BE2C (cell line): ENCODE measurements at regions not wholly inside any gene's neighbourhood (a gene's known extent, or its start where the extent isn't known, plus 50 kb on each side); places are given as distances from the start of the nearest gene placed in this dataset.

Experiments used
- DNase-seq: peaks from one replicate; pipeline ENCODE4 v3.0.0-alpha.2; 2020
- H3K27me3 ChIP-seq: fragments of 250-450 bp; sonication (Bioruptor Pico); 2 replicates; pipeline ENCODE4 v1.5.1; 2020; ENCODE audit warnings: mild to moderate bottlenecking
- H3K36me3 ChIP-seq: fragments of 250-450 bp; sonication (Bioruptor Pico); 2 replicates; pipeline ENCODE4 v1.5.1; 2020; ENCODE audit warnings: mild to moderate bottlenecking
- H3K4me1 ChIP-seq: fragments of 250-450 bp; sonication (Bioruptor Pico); 2 replicates; pipeline ENCODE4 v1.5.1; 2020
- H3K4me3 ChIP-seq: 2 replicates; pipeline ENCODE4 v1.5.1; 2011; ENCODE audit warnings: low read depth, low read length
- H3K9me3 ChIP-seq: fragments of 250-450 bp; sonication (Bioruptor Pico); 2 replicates; pipeline ENCODE4 v1.5.1; 2020
- TF ChIP-seq, protein P1 (sequence below): IDR thresholded peaks from 2 replicates; pipeline ENCODE4 v1.5.1; 2012; ENCODE audit warnings: mild to moderate bottlenecking, low read depth, low read length

DNA sequence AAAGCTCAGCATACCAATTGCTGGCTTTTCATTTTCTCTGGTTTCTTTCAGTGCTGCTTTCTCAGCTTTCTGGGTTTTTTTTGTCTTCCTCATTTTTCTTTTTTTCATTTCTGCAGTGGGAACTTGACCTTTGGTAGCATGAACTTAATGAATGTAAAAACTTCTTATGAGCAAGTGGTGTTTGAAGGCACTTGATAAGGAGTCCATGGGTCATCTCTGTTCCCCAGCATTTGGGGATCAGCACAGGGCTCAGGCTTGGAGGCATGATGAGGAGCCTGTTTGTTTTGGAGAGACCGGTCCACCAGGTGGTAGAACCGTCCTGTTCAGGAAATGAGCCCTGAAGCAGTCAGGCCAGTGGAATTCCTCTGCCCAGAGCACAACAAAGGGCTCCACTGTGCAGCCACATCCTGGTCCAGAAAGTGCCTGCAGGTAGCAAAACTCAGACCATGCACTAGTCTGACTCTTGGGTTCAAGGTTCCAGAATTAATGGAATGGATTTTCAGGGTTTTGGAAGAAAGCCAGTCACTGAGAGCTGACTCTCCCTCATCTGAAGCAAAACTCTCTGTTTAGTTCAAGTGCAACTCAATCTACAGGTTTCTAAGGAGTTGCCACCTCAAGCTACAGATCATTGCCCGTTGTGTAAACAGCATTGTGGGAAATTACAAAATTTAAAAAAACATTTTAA, 52.3 kb upstream of the ADGRF1 start:
- H3K4me3 ChIP-seq = no peak overlapping the region
- TF ChIP-seq, protein P1, sequence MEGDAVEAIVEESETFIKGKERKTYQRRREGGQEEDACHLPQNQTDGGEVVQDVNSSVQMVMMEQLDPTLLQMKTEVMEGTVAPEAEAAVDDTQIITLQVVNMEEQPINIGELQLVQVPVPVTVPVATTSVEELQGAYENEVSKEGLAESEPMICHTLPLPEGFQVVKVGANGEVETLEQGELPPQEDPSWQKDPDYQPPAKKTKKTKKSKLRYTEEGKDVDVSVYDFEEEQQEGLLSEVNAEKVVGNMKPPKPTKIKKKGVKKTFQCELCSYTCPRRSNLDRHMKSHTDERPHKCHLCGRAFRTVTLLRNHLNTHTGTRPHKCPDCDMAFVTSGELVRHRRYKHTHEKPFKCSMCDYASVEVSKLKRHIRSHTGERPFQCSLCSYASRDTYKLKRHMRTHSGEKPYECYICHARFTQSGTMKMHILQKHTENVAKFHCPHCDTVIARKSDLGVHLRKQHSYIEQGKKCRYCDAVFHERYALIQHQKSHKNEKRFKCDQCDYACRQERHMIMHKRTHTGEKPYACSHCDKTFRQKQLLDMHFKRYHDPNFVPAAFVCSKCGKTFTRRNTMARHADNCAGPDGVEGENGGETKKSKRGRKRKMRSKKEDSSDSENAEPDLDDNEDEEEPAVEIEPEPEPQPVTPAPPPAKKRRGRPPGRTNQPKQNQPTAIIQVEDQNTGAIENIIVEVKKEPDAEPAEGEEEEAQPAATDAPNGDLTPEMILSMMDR = no peak
- H3K27me3 ChIP-seq = no peaks in the 10 kb centered on the region
- no peak for DNase-seq
- peaks cover 11% of the 10 kb centered on the region for H3K4me1 ChIP-seq
- no peaks in the 10 kb centered on the region for H3K36me3 ChIP-seq
- H3K9me3 ChIP-seq = no peaks in the 10 kb centered on the region

DNA sequence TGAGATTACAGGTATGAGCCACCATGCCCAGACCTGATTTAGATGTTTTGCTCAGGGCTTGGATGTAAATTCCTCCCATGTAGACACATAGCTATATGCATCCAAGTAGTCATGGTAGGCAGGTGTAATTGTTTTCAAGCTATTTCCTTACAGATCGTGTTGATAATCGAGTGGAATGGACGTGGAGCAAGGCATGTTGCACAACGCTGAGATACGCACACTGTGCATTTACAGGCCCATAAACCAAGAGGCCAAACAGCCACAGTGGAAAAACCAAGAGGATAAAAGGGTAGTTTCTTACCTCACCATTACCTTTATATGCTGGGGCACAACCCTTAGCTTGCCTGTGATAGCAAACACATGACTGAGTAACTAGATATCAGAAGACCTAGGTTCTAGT, 51.0 kb upstream of the ADGRF1 start:
- DNase-seq = no peak
- Histone ChIP-seq H3K4me3 (no peak overlapping the region), H3K36me3 (no peaks in the 10 kb centered on the region), H3K9me3 (no peaks in the 10 kb centered on the region), H3K4me1 (peaks cover 11% of the 10 kb centered on the region), H3K27me3 (no peaks in the 10 kb centered on the region)
- TF ChIP-seq, protein P1 = no peak

DNA sequence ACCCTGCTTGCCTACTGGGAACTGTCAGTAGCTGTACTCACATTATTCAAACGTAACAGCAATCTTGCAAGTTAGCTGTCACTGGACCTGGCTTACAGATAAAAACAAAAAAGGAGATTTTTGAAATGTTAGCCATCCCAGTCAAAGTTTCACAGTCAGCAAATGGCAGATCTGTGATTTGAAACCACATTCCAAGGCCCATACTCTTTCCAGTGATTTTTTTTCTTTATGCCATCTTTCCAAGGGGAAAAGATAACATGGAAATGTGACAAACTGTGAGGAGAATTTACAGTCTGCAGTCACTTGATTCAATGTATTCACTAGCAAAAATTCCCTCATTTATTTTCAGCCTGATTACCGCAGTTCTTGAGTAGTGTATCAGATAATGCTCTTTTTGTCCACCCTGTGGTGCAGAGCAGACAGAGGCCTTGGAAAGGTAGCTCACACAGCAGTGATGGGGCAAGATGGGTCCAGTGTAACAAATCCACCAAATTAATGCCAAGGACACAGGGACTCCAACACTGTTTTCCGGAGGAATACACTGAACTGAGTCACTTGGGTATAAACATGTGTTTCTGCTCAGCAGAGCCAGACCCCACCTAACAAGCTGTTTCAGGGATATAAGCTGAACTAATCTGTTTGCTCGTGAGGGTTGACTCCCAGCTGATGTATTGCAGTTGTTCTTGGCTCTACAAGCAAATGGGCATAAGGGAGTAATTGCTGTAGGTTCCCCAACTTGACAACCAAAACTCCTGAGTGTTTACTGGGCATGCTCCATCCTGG, 49.9 kb upstream of the ADGRF1 start:
- DNase-seq = no peak
- H3K9me3 ChIP-seq = no peaks in the 10 kb centered on the region
- peaks cover 4% of the 10 kb centered on the region for H3K4me1 ChIP-seq
- H3K36me3 ChIP-seq = no peaks in the 10 kb centered on the region
- TF ChIP-seq, protein P1 = no peak
- H3K4me3 ChIP-seq = no peak overlapping the region
- H3K27me3 ChIP-seq = no peaks in the 10 kb centered on the region
